NCI-H446 (cell line): ENCODE measurements at regions not wholly inside any gene's neighbourhood (a gene's known extent, or its start where the extent isn't known, plus 50 kb on each side); places are given as distances from the start of the nearest gene placed in this dataset.
"Not testable (repeated sequence)": the region's sequence is repeated elsewhere in the genome, so short reads cannot be mapped to it uniquely, and the experiment has no call there.

Source experiments
- DNase-seq, 2 experiments: peaks; one replicate each; lab custom pipeline; 2025; lab: John Stamatoyannopoulos, UW

DNA sequence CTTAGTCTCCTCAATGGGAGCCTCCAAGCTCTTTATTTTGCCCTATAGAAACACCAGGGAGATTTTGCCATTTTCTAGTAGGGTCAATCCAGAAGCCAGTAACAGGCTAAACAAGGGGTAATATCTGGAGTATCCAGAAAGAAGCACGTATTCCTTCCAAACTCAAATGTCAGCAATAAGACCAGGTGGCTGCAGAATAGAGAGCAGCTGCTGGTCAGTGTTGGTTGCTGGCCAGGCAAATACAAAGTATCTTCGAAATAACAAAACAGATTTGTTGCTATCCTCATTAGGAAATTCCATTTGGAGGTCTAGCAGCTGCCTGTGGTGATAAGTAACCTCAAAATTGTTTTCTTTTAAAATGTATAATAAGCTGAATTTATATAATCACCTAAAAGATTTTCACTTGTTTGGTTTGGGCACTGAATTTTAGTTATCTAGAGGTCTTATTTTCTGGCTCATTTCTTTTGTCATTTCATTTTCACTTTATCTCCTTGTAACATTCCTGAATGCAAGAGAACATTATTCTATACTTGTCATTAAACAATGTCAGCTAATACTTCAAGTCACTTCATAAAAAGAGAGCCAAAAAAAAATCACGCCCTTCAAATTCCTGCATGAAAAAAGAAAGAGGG lies 320.6 kb downstream of the DTHD1 start:
- DNase-seq = no peak

DNA sequence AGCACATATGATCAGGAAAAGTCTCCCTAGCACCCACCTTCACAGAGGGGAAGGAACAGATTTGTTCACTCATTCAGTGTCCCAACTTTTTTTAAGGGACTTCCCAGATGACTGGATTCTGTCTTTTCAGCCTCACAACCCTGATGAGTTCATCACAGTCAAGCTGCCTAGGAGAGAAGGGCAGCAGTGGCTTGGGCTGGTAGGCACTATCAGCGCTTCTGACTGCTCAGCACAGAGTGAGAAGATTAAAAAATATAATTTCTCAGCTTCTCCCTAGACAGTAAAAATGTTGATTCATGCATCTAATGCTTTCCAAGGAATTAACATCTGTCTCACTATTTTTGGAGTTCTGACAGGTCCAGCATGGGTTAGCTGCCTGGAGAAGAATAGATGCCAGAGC lies 328.2 kb downstream of the DTHD1 start:
- DNase-seq = peak; percentile 3 to 65

DNA sequence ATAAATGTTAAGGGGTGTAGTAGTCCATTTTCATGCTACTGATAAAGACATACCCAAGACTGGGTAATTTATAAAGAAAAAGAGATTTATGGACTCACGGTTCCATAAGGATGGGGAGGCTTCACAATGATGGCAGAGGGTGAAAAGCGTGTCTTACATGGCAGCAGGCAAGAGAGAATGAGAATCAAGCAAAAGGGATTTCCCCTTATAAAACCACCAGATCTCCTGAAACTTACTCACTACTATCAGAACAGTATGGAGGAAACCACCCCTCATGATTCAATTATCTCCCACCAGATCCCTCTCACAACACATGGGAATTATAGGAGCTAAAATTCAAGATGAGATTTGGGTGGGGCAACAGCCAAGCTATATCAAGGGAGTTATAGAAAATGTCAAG lies 329.2 kb downstream of the DTHD1 start:
- no peak for DNase-seq

DNA sequence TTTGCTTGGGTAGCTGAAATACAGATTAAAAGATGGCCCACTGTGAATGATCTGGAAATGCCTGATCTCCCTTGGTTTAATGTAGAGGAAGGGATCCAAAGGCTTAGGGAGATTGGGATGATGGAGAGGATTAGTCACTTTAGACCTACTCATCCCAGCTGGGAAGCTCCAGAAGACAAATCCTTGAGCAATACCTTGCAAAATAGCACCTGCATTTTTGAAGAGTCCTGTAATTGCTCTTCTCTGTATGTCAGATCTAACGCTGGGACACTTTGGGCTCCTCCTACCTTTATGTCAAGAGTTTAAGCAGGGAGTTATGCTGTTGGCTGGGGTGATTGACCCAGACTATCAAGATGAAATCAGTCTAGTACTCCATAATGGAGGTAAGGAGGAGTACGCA lies 331.7 kb downstream of the DTHD1 start:
- DNase-seq = not testable (repeated sequence)

DNA sequence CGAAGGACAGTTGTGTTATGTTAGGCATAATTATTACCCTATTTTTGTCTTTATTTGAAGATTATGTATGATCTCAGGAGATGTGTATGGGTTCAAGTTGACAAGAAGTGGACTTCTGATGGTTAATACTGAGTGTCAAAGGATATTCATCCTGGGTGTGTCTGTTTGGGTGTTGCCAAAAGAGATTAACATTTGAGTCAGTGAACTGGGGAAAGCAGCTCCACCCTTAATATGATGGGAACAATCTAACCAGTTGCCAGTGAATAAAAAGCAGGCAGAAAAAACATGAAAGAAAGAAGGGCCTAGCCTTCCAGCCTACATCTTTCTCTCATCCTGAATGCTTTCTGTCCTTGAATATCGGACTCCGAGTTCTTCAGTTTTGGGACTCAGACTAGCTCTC lies 332.6 kb downstream of the DTHD1 start:
- no peak for DNase-seq

DNA sequence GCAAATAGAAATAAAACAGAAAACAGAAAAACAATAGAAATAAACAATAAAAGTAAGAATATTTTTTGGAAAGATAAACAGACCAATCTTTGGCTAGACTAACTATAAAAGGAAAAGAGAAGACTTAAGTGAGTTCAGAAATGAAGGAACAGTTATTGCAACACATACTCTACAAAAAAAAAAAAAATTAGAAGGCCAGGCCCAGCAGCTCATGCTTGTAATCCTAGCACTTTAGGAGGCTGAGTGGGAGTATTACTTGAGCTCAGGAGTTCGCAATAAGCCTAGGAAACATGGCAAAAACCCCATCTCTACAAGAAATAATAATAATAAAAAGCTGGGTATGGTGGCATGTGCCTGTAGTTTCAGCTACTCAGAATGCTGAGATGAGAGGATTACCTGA lies 336.7 kb downstream of the DTHD1 start:
- no peak for DNase-seq

DNA sequence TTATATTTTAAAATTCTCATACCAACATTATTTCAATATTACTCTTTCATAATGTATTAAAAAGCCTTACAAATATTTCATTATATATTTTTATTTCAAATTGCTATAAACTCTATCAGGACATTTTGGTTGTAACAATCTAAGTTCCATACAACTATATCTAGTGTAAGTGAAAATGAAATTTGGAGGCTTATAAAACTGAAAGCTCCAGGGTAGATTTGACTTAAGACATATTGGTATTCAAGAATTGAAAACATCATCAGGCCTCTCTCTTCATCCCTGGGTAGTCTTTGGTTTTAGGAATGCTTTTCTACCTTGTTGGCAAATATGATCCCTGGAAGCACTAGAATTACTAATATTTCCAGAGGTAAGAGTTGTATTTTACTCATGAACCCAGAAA lies 342.6 kb downstream of the DTHD1 start:
- no peak for DNase-seq

DNA sequence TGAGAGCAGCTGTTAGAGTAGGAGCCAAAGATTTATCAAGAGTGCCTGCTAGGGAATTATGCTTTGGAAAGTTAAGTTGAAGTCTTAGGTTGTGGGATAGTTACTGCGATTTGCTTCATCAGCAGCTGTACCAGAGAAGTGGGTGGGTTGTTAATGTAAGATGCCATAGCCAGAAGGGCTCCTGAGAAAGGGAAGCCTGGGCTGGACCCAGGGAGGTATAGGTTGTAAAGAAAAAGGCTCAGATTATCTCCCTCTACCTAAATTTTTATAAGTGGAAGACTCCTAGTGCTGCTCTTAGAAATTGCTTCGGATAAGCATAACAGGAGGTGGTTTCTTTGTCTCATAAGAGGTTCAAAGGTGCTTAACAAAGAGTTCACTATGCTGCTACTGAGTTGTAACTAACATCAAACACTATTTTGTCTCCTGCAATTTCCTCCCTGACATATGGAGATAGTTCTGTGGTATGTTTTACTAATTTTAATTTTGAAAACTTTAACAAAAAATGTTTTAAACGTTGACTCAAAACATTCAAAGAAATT lies 356.9 kb downstream of the DTHD1 start:
- DNase-seq = no peak

DNA sequence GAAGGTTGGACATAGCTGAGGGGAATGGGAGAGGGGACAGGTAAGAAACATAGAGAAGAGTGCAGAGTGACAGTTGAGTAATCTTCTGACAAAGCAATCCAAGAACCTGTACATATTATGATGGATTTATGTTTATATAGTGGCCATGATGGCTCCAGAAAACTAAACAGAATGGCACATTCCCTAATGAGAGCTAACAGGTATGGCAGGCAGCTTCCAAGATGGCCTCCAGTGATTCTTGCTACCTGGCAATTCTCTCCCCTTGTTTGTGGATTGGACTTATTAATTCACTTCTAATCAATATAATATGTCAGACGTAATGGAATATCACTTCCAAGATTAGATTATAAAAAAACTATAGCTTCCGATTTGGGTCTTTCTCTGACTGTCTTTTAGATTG lies 359.5 kb downstream of the DTHD1 start:
- no peak for DNase-seq

DNA sequence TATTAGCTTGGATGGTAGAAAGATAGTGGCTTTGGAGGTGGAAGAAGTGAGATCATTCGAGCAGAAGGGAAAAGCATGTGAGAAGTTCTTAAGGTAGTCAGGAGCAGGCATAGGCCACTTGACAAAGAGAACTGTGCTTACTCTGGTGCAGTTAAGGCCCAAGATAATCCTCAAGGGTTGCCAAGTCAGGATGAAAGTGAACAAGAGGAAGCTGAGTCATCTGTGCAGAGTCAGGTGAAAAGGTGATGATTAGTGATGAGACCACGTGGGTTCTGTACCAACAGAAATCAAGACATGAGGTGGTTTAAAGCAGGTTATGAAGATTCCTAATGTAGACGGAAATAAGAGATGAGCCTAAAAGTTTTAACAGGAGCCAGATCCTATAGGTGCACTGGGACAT lies 369.8 kb downstream of the DTHD1 start:
- no peak for DNase-seq

DNA sequence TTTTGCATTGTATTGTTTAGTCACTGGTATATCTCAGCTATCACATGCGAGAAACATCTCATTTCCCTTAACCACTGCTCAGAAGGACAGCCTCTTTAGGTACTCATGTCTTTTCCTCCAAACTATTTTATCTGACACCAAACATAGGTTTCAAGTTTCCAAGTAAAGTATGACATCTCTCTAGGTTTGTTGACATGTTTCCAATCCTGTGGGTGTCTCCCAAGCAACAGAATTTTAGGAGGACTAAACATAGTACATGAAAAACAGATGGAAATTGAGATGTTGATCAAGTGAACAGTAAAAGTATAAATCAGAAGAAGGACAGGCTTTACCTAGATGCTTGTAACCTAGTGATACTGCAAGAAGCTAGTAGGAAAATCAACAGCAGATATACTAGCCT lies 371.4 kb downstream of the DTHD1 start:
- no peak for DNase-seq

DNA sequence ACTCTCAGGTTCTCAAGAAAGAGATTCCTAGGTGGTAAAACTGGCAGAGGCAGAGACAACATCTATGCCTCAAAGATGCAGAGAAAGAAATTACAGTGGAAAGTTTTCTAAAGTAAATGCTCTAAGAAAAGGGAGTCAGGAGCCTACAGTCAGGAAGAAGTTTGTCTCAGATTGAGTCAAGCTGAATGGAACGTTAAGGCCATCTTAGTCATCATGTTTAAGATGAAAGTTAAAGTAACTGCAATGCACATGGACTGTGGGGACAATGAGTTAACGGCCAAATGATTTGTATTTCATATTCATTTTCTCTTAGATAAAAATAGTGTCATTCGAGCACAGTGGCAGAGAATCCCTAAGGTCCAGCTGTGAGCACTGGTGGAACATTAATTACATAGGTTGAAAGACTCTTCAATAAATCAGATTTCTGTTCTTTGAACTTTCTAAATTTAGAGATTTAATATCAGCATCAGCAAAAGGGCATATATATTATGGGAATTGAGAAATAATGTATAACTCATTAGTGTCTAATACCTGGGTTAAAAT lies 384.6 kb downstream of the DTHD1 start:
- DNase-seq = no peak

DNA sequence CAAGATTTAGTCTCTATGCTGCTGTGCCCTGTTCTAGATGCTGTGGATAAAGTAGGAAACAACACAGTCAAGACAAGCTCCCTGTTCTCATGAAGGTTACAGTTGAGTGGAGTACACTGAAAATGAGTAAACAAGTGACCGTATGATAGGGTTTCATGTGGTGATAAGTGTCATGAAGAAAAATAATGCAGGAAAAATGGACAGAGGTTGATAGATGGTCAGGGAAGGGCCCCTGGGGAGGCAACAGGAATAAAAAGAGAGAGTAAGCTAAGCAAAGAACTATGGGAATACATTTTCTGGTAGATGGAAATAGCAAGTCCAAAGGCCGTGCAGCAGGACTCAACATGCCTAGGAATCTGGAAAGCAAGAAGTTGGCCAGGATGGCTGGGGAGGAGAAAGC lies 394.0 kb downstream of the DTHD1 start:
- DNase-seq = no peak

DNA sequence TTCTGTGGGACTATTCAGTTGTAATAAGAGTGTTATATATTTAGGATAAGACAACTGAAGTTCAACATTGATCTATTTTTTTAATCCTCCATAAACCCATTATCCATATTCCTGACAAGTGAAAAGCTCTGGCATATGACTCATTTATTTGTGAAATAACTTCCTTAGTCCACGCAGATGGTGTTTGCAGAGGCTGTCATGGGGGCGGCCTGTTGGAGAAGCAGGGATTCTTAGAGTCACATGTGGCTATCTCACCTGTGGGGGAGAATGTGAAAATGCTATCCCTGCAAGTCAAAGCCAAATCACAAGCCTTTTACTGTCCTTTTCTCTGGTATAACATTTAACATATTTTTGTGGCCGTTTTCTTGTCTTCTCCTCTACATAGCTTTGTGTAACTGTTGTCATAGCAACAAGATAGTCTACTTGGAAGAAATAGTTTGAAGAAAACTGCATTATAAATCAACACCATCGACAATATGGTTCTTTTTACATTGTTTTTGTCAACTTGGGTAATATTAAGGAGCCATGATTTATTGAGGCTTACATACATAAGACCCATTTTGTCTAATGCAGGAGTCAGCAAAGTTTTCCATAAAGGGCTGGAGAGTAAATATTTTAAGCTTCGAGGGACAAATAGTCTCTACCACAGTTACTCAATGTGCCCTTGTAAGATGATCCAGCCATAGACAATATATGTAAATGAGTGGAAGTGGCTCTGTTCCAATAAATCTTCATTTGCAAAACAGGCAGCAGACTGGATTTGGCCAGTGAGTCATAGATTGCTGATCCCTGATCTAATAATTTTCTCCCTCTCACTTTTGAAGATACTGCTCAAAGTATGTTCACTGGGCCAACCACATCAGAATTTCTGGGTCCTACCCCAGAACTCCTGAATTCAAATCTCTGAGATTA lies 395.0 kb downstream of the DTHD1 start:
- DNase-seq = peak; percentile 45 to 83

DNA sequence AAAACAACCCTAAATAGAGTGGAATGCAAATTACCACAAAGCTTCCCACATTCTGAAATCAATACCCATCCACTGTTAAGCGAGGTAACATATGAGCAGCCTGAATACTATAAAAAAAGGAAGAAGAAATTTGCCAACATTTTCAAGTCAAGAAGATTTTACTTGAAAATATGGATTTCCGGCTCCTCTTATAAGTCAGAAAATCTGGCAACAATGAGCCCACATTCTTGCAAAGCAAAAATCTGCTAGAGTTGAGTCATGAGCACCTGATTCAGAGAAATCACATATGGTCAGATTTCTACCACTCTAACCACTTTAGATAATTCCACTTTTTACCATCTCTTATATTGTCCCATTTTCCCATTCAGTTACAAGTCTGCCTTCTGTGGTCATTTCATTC lies 395.7 kb downstream of the DTHD1 start:
- DNase-seq = peak in 1 of 2 experiments; percentile 54

DNA sequence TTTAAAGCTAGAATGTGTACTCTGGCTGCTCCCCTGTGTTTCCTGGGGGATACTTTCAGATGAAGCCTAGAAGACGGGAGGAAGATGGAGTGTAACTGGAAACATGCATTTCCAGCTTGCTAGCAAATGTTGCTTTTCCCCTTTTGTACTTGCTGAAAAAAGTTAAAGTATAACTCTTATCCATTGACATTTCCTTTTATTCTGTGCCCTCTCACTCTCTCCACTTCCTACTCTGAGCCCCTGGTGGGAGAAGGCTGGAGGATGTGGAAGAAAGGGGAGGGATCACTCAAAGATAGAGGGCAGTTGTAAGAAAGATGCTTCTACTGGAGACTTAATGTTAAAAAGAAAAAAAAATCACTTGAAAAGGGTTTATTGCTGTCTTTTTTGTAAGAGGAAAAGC lies 396.5 kb downstream of the DTHD1 start:
- no peak for DNase-seq

DNA sequence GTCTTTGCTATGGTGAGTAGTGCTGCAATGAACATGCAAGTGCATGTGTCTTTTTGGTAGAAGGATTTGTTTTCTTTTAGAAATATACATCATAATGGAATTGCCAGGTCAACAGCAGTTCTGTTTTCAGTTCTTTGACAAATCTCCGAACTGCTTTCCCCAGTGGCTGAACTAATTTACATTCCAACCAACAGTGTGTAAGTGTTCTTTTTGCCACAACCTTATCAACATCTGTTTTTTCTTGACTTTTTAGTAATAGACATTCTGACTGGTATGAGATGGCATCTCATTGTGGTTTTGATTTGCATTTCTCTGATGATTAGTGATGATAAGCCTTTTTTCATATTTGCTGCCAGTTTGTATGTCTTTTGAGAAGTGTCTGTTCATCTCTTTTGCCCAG lies 406.3 kb downstream of the DTHD1 start:
- no peak for DNase-seq

DNA sequence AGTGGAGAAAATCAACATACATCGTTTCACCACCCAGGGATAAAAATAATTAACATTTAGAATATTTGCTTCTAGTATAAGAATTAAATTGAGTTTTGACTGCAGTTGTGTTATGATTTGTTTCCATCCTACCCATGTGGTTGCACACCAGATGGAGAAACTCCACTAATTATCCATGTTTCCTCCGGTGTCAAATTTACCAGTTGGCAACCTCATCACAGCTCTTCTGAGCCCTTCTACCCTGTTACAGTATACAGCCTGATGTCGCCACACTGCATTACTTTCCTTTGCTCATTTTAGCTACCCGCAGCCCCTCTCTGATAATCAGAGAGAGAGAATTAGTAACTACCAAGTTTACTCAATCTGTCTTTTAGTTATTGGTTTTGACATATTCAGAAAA lies 411.2 kb downstream of the DTHD1 start:
- peak; percentile 55 to 88 for DNase-seq

DNA sequence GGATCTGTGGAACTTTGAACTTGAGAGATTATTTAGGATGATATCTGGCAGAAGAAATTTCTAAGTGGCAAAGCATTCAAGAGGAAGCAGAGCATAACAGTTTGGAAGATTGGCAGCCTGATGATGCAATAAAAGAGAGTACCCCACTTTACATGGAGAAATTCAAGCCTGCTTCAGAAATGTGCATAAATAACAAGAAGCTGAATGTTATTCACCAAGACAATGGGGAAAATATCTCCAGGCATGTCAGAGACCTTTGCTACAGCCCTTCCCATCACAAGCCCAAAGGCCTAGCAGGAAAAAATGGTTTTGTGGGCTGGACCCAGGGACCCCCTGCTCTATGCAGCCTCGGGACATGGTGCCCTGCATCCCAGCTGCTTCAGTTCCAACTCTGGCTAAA lies 420.8 kb downstream of the DTHD1 start:
- DNase-seq = no peak

DNA sequence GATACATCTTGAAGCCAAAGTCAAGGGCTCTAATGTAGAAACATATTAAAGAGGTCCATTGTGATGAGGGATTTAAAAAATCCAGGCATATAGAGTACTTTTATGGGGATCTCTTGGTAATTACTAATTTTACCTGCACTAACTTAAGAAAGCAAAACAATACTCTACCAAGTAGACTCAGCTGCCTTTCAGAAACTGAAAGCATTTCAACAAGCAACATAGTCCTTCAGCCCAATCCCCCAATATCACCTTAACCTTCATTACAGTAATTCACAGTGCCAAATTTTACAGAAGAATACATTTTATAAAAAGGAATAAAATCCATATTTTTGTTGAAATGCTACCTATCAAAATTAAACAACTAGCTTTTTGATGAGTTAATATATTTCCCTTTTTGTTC lies 422.9 kb downstream of the DTHD1 start:
- no peak for DNase-seq

DNA sequence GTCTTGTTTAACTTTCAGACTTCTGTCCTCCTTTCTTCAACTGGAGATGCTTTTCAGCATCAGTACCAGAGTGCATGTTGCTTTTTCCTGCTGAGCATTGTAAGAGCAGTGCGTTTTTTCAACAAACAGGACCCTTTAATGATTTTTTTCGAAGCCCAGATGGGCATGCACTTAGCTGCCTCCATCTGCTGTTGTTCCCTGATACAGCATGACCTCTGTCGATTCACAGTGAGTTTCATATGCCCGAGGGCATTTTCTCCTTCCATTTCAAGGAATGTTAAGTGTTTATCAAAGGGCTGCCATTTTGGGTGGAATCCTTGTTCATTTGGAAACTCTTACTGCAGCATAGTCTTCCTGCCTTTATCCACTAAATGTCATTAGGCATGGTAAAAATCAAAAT lies 428.6 kb downstream of the DTHD1 start:
- peak in 1 of 2 experiments; percentile 9 for DNase-seq

DNA sequence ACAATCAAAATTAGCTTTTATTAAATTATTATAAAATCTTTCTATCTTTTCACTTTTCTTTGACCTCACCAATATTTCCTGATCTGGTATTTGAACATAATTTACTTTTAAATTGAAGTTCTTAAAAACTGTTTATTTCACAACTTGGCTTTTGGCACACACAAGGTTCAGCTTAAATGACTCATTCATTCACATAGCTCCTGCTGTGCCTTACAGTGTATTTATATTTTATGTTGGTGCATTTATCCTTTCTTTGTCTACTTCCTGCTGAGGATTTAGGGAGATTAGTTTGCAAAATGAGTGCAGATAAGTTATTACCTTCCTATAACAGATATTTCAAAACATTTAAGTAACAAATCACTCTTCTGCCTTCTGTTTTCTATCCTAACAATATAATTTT lies 430.6 kb downstream of the DTHD1 start:
- peak in 1 of 2 experiments; percentile 2 for DNase-seq

DNA sequence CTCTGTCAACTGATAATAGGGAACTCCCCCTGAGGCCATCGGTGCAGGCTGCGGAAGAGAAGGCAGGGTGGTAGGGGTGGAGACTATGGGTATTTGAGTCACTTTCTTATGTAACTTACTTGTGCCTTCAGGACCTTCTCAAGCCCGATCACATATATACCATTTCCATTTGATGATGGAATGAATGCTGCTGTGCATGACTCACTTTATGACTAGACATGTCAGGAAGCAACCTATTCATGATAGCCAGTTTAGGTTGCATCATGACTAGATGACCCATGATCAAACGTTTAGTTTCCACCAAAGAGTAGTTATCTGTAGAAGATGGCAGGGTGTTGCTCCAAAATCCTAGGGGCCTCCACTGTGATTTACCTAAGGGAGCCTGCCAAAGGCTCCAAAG lies 435.5 kb downstream of the DTHD1 start:
- no peak for DNase-seq
